T-cell (primary cell): ENCODE measurements at regions not wholly inside any gene's neighbourhood (a gene's known extent, or its start where the extent isn't known, plus 50 kb on each side); places are given as distances from the start of the nearest gene placed in this dataset.

Experiments
- ATAC-seq, 4 experiments: fragments of 200-7000 bp in 3 of 4; fragments of 150-1000 bp in 1 of 4; cut with Tn5 transposase; replicated peaks in 1 of 4; 1 replicate in 3 of 4; 2 replicates in 1 of 4; pipeline ENCODE4 v1.10.0; 2021; ENCODE audit warnings: moderate library complexity in 3 of 4, mild to moderate bottlenecking in 2 of 4, moderate number of reproducible peaks in 1 of 4
- CTCF ChIA-PET, 2 donors: fragments of 300-600 bp; sonication (Branson Sonifier 250); formaldehyde crosslinking; loops; one replicate each; lab custom pipeline; 2022; ENCODE audit warnings: antibody characterized with exemption in 2 of 2; lab: Charles Lee
- POLR2A ChIA-PET, 2 donors: fragments of 300-600 bp; sonication (Branson Sonifier 250); formaldehyde crosslinking; loops; one replicate each; lab custom pipeline; 2022; ENCODE audit warnings: antibody characterized with exemption in 2 of 2; lab: Charles Lee
- DNase-seq, 35 experiments: peaks; one replicate each; pipeline versions ENCODE4 v3.0.0 to v3.0.0-alpha.2; 2013 to 2023
- H3K27ac ChIP-seq: one replicate; pipeline ENCODE4 v1.5.1; 2013; ENCODE audit warnings: low read length
- H3K27me3 ChIP-seq, 2 experiments: replicated peaks in 1 of 2; 1 replicate in 1 of 2; 2 replicates in 1 of 2; pipeline versions ENCODE4 v1.6.1 to v1.7.0; 2013; ENCODE audit warnings: low read length in 1 of 2, mixed read lengths in 1 of 2; ENCODE audit not compliant: control insufficient read depth in 2 of 2, insufficient read depth in 2 of 2; ENCODE audit errors: extremely low read depth in 1 of 2
- H3K36me3 ChIP-seq, 2 donors: 1 replicate in 1 of 2; 2 replicates in 1 of 2; pipeline versions ENCODE4 v1.6.1 to v1.7.0; 2013; ENCODE audit warnings: low read length in 1 of 2; ENCODE audit not compliant: control insufficient read depth in 2 of 2, insufficient read depth in 1 of 2; ENCODE audit errors: extremely low read depth in 1 of 2
- H3K4me1 ChIP-seq, 2 experiments: 1 replicate in 1 of 2; 2 replicates in 1 of 2; pipeline versions ENCODE4 v1.6.1 to v1.7.0; 2013; ENCODE audit warnings: low read length in 2 of 2, mixed read lengths in 1 of 2; ENCODE audit not compliant: insufficient read depth in 2 of 2, control insufficient read depth in 1 of 2; ENCODE audit errors: extremely low read depth in 1 of 2
- H3K4me3 ChIP-seq, 2 donors: 1 replicate in 1 of 2; 2 replicates in 1 of 2; pipeline versions ENCODE4 v1.5.1 to v1.7.0; 2013; ENCODE audit warnings: mild to moderate bottlenecking in 2 of 2, low read length in 1 of 2, moderate library complexity in 1 of 2; ENCODE audit not compliant: control insufficient read depth in 1 of 2; ENCODE audit errors: extremely low read depth in 1 of 2
- H3K9me3 ChIP-seq: 2 replicates; pipeline ENCODE4 v1.7.0; 2013
- H3K27ac Mint-ChIP-seq, 2 donors: one replicate each; pipeline ENCODE4 v1.8.0; 2020 to 2021; ENCODE audit warnings: mild to moderate bottlenecking in 2 of 2, mixed read lengths in 2 of 2
- H3K27me3 Mint-ChIP-seq, 2 donors: one replicate each; pipeline ENCODE4 v1.8.0; 2021 to 2022; ENCODE audit warnings: mixed read lengths in 2 of 2
- H3K36me3 Mint-ChIP-seq: one replicate; pipeline ENCODE4 v1.8.0; 2021; ENCODE audit warnings: mixed read lengths
- H3K4me1 Mint-ChIP-seq, 3 donors: one replicate each; pipeline ENCODE4 v1.8.0; 2020 to 2022; ENCODE audit warnings: mixed read lengths in 3 of 3, mild to moderate bottlenecking in 1 of 3
- H3K4me3 Mint-ChIP-seq, 3 donors: one replicate each; pipeline ENCODE4 v1.8.0; 2020 to 2022; ENCODE audit warnings: mild to moderate bottlenecking in 3 of 3, mixed read lengths in 3 of 3, moderate library complexity in 3 of 3
- H3K9me3 Mint-ChIP-seq, 3 donors: one replicate each; pipeline ENCODE4 v1.8.0; 2020 to 2022; ENCODE audit warnings: mixed read lengths in 3 of 3
- WGBS: methylation state at CpG from one replicate; pipeline ENCODE4 v1.1.5; 2013; ENCODE audit warnings: missing lambda C conversion rate; ENCODE audit not compliant: insufficient coverage; 5-methylcytosine and 5-hydroxymethylcytosine counted together

DNA sequence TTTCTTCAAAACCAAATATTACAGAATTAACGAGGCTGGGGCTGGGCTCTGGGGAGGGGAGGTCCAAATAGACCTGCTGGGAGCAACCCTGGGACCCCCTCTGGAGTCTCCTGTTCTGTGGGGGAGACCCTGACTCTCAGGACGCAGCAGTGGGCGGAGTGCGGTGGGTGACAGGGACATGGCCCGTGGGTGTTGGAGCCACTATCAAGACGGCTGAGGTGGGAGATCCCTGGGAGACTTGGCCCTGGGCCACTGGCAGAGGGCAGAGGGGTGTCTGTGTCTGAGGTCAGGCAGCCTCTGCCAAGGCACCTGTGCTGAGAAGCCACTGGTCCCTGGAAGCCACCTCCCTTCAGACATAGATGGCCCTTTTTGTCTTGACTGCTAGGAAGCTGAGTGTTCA lies 79.5 kb upstream of the CTDP1 start:
- peaks cover 0 to 31% of the 10 kb centered on the region in 2 experiments for H3K27me3 ChIP-seq
- no peaks in the 10 kb centered on the region for H3K36me3 ChIP-seq
- Mint-ChIP-seq H3K36me3 (no peaks in the 10 kb centered on the region), H3K27me3 (peaks cover 3 to 5% of the 10 kb centered on the region in 2 donors), H3K4me3 (no peak overlapping the region), H3K4me1 (peaks cover 0 to 11% (median 5%) of the 10 kb centered on the region in 3 donors), H3K9me3 (no peaks in the 10 kb centered on the region), H3K27ac (no peak overlapping the region)
- ChIA-PET CTCF (no interaction called here), POLR2A (no interaction called here)
- DNase-seq (no peak), ATAC-seq (no peak)
- WGBS = 77% methylated on average over 4 of the region's 6 CpGs
- H3K9me3 ChIP-seq = no peaks in the 10 kb centered on the region
- H3K27ac ChIP-seq = no peak overlapping the region
- no peak overlapping the region for H3K4me3 ChIP-seq
- peaks cover 0 to 2% of the 10 kb centered on the region in 2 experiments for H3K4me1 ChIP-seq

DNA sequence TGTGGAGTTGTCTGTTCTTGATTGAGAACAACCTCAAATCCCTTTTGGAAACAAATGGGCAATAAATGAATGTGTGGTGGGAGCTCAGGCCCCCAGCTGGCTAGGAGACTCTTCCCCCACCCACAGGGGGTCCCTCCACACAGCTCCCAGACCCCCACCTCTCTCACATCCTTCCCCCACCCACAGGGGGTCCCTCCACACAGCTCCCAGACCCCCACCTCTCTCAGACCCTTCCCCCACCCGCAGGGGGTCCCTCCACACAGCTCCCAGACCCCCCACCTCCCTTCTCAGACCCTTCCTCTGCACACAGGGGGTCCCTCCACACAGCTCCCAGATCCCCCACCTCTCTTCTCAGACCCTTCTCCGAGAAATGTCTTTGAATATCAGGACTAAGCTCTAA lies 79.0 kb upstream of the CTDP1 start:
- H3K36me3 Mint-ChIP-seq = no peaks in the 10 kb centered on the region
- Histone ChIP-seq H3K4me3 (no peak overlapping the region), H3K4me1 (peaks cover 0 to 2% of the 10 kb centered on the region in 2 experiments), H3K27ac (no peak overlapping the region), H3K27me3 (peaks cover 0 to 31% of the 10 kb centered on the region in 2 experiments), H3K36me3 (no peaks in the 10 kb centered on the region), H3K9me3 (no peaks in the 10 kb centered on the region)
- no peak overlapping the region for H3K4me3 Mint-ChIP-seq
- H3K27ac Mint-ChIP-seq = no peak overlapping the region
- CTCF ChIA-PET = no interaction called here
- peaks cover 3 to 5% of the 10 kb centered on the region in 2 donors for H3K27me3 Mint-ChIP-seq
- no peak for DNase-seq
- H3K9me3 Mint-ChIP-seq = no peaks in the 10 kb centered on the region
- WGBS = 57% methylated on average over 2 of the region's 2 CpGs
- ATAC-seq = no peak
- peaks cover 0 to 11% (median 5%) of the 10 kb centered on the region in 3 donors for H3K4me1 Mint-ChIP-seq
- POLR2A ChIA-PET = no interaction called here

DNA sequence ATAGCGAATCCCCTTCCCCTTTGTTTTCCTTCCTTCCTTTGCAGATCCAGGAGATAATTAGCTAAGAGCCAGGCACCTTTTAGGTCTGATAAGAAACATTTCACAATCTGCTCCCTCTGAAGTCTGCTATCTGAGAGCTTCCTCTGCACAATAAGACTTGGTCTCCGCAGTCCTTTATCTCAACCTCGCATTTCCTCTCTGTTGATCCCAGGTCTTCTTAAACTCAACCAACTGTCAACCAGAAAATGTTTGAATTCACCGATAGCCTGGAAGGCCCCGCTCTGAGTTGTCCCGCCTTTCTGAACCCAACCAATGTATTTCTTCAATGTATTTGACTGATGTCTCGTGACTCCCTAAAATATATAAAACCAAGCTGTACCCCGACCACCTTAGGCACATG lies 78.4 kb upstream of the CTDP1 start:
- Histone ChIP-seq H3K4me1 (peaks cover 0 to 2% of the 10 kb centered on the region in 2 experiments), H3K4me3 (no peak overlapping the region), H3K36me3 (no peaks in the 10 kb centered on the region), H3K27ac (no peak overlapping the region), H3K27me3 (peaks cover 0 to 31% of the 10 kb centered on the region in 2 experiments), H3K9me3 (no peaks in the 10 kb centered on the region)
- Mint-ChIP-seq H3K27ac (no peak overlapping the region), H3K27me3 (peaks cover 3 to 5% of the 10 kb centered on the region in 2 donors), H3K4me3 (no peak overlapping the region), H3K36me3 (no peaks in the 10 kb centered on the region), H3K4me1 (peaks cover 0 to 11% (median 5%) of the 10 kb centered on the region in 3 donors), H3K9me3 (no peaks in the 10 kb centered on the region)
- ChIA-PET CTCF (no interaction called here), POLR2A (no interaction called here)
- DNase-seq = no peak
- 31% methylated on average over 6 of the region's 8 CpGs for WGBS
- no peak for ATAC-seq

DNA sequence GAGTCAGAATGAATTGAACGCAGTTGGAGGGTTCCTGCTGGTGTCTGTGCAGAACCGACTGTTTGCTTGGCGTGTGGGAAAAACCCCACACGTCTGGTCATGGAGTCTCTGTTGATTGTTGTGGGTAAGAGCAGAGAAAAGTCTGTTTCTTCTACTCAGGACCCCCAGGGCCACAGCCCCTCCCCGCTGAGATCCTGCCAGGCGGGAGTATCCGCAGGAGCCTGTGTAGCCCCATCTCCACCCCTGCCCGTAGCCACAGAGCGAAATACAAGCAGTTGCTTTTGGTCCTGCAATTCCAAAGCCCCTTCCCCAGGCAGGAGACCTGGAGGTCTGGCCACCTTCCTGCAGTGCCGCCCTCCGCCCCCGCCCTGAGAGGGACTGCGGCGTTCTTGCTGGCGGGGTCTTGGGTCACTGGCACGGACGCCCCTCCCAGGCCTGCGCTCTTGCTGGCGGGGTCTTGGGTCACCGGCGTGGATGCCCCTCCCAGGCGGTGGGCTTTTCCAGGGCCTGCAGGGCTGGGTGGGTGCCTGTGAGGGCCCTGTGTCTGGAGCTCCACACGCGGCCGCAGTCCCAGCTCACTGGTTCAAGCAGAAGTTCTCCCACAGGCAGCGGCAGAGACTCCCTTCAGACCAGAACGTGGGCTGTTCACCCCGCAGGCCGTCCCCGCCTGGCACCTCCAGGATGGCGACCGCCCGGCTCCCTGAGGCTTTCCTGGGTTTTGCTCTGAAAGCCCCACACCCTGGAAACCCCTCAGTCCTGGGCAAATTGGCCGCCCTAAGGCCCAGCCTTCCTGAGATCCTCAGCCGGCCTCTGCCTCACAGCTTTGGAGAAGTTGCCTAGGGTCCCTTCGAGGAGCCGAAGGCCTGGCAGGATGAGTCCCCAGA lies 76.0 kb upstream of the CTDP1 start:
- Histone ChIP-seq H3K4me3 (no peak overlapping the region), H3K27me3 (peaks cover 0 to 27% of the 10 kb centered on the region in 2 experiments), H3K4me1 (peaks cover 0 to 2% of the 10 kb centered on the region in 2 experiments), H3K27ac (no peak overlapping the region), H3K36me3 (no peaks in the 10 kb centered on the region), H3K9me3 (no peaks in the 10 kb centered on the region)
- ChIA-PET CTCF (no interaction called here), POLR2A (interaction anchor here in 1 of 2 donors (0.5 kb wide), 1 partner anchor 192 kb away, joined by 5 read pairs; no protein-coding TSS in a partner anchor)
- Mint-ChIP-seq H3K4me1 (peaks cover 0 to 11% (median 5%) of the 10 kb centered on the region in 3 donors), H3K27ac (no peak overlapping the region), H3K9me3 (no peaks in the 10 kb centered on the region), H3K27me3 (peaks cover 3% of the 10 kb centered on the region in 2 donors), H3K36me3 (no peaks in the 10 kb centered on the region), H3K4me3 (no peak overlapping the region)
- WGBS = 90% methylated on average over 37 of the region's 37 CpGs
- ATAC-seq (no peak), DNase-seq (no peak)

DNA sequence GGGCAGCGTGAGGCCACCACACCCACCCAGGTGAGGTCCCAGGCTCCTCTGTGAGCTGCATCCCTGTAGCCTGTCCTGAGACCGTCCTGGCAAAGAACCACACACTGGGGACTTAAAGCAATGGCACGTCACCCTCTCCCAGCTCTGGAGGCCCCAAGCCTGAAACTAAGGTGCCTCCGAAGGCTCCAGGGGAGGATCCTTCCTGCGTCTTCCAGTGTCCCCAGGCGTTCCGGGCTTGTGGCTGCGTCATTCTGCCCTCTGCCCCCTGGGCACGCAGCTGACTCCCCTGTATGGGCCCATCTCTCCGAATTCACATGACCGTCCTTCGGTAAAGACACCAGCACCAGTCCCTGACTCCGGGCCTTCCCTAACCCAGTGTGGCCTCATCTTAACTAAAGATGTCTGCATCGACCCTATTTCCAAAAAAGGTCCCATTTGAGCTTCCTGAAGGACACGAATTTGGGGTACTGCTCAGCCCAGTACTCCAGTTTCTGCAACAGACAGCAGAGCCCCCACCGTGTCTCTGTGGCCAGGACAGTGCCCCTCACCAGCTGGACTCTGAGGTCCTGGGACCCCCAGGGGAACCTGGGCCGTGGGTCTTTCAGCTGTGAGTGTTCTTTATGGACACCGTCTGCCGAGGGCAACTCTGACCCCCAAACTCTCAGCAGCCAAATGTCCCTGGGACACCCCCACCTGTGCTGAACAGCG lies 75.2 kb upstream of the CTDP1 start:
- POLR2A ChIA-PET = interaction anchor here in 1 of 2 donors (0.5 kb wide), 2 partner anchors 25 to 192 kb away, joined by 3 to 5 read pairs; no protein-coding TSS in a partner anchor
- Histone ChIP-seq H3K4me1 (peaks cover 0 to 2% of the 10 kb centered on the region in 2 experiments), H3K9me3 (no peaks in the 10 kb centered on the region), H3K27ac (no peak overlapping the region), H3K36me3 (no peaks in the 10 kb centered on the region), H3K4me3 (no peak overlapping the region), H3K27me3 (peaks cover 0 to 28% of the 10 kb centered on the region in 2 experiments)
- no peak for ATAC-seq
- CTCF ChIA-PET = no interaction called here
- no peak for DNase-seq
- Mint-ChIP-seq H3K9me3 (no peaks in the 10 kb centered on the region), H3K4me3 (no peak overlapping the region), H3K27ac (no peak overlapping the region), H3K27me3 (peaks cover 3% of the 10 kb centered on the region in 2 donors), H3K4me1 (peaks cover 0 to 11% (median 5%) of the 10 kb centered on the region in 3 donors), H3K36me3 (no peaks in the 10 kb centered on the region)
- 92% methylated on average over 20 of the region's 20 CpGs for WGBS
